GM12873 (cell line): ENCODE measurements at regions not wholly inside any gene's neighbourhood (a gene's known extent, or its start where the extent isn't known, plus 50 kb on each side); places are given as distances from the start of the nearest gene placed in this dataset.

Experiments used
- CTCF ChIP-seq: IDR thresholded peaks from 2 replicates; pipeline ENCODE4 v1.5.1; 2012; ENCODE audit warnings: low read depth, mild to moderate bottlenecking, moderate library complexity, low read length, control low read depth; ENCODE audit not compliant: insufficient read depth; ENCODE audit errors: missing control alignments

DNA sequence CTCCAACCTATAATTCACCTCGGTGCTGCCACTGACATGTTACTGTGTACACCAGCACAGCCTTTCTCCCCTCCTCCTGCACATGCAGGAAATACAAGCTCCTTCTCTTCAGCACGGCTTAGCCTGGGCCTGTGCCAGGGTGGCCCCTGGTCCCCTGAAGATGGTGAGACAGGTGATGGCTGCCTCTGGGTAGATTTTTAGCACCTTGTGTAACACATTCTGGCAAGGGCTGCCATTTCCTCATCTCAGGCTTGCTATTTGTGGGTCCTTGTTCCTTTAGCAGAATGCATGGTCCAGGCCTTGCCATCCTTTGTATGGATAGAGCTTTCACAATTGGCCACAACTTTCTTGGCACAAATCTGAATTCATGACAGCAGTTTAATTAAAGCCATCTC lies 151.3 kb downstream of the CDC5L start:
- TF ChIP-seq CTCF: no peak

- TF ChIP-seq CTCF: no peak
These were observed 152.3 kb downstream of the CDC5L start for GRCh38 chr6:44539701-44540355.

- no peak for TF ChIP-seq CTCF
These were observed 153.4 kb downstream of the CDC5L start for GRCh38 chr6:44540881-44541280.

GRCh38 chr6:44542401-44543116 lies 155.1 kb downstream of the CDC5L start:
- no peak for TF ChIP-seq CTCF

GRCh38 chr6:44543664-44544063 lies 156.2 kb downstream of the CDC5L start:
- TF ChIP-seq CTCF: no peak

DNA sequence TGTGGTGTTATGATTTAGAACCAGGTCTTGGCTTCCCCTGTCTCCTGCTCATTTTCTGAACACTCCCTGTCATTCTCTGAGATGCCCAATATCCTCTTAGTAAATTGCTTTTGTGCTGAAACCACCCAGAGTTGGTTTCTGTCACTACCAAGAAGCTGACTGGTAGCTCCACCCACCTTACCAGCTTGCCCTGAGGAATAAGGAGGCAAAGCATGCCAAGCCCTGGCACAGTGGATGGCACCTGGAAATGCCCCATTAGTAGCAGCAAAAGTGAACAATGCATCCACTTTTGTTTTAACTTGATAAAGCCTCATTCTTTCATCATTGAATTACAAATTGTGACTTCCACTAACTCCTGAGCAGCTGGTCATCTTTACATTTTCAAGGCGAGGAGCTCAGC lies 157.7 kb downstream of the CDC5L start:
- TF ChIP-seq CTCF: no peak

GRCh38 chr6:44548319-44548718 lies 160.8 kb downstream of the CDC5L start:
- TF ChIP-seq CTCF: no peak
